IMR-90 (cell line): ENCODE measurements at regions not wholly inside any gene's neighbourhood (a gene's known extent, or its start where the extent isn't known, plus 50 kb on each side); places are given as distances from the start of the nearest gene placed in this dataset.

Source experiments
- ATAC-seq: fragments of 200-7000 bp; cut with Tn5 transposase; 2 replicates; pipeline ENCODE4 v1.9.1; 2020; ENCODE audit warnings: low read depth, mild to moderate bottlenecking, moderate library complexity
- BruUV-seq: library from RNA; stranded (reverse); fragments of 400-500 nt; replicated peaks from 2 replicates; lab custom pipeline; 2021; lab: Mats Ljungman, UMichigan
- CTCF ChIA-PET: fragments of 300-600 bp; formaldehyde crosslinking; extraction: SDS; loops from one replicate; lab custom pipeline; 2021; ENCODE audit warnings: antibody characterized with exemption; lab: Yijun Ruan, JAX
- POLR2A ChIA-PET: fragments of 300-600 bp; sonication (Branson Sonifier 250); formaldehyde crosslinking; loops from one replicate; lab custom pipeline; 2022; ENCODE audit warnings: antibody characterized with exemption; ENCODE audit not compliant: unreplicated experiment; lab: Charles Lee
- DNase-seq: peaks from one replicate; pipeline ENCODE4 v3.0.0; 2013
- H2AFZ ChIP-seq: replicated peaks from 2 replicates; pipeline ENCODE3; 2013; ENCODE audit warnings: low read length, mild to moderate bottlenecking; ENCODE audit not compliant: poor library complexity
- H2AK5ac ChIP-seq: 2 replicates; pipeline ENCODE4 v1.6.1; 2013; ENCODE audit warnings: low read depth, low read length, inconsistent platforms
- H2AK9ac ChIP-seq: replicated peaks from 2 replicates; pipeline ENCODE3; 2013; ENCODE audit warnings: mild to moderate bottlenecking, low read depth, low read length, moderate library complexity; ENCODE audit not compliant: poor library complexity
- H2BK120ac ChIP-seq: 2 replicates; pipeline ENCODE4 v1.6.1; 2013; ENCODE audit warnings: low read depth, low read length, inconsistent platforms
- H2BK15ac ChIP-seq: 3 replicates; pipeline ENCODE4 v1.6.1; 2013; ENCODE audit warnings: low read depth, low read length, inconsistent platforms
- H2BK20ac ChIP-seq: 2 replicates; pipeline ENCODE4 v1.6.1; 2013; ENCODE audit warnings: low read depth, mild to moderate bottlenecking, inconsistent platforms, low read length, moderate library complexity
- H2BK5ac ChIP-seq: 2 replicates; pipeline ENCODE4 v1.6.1; 2013; ENCODE audit warnings: mild to moderate bottlenecking, low read depth, low read length, inconsistent platforms; ENCODE audit not compliant: poor library complexity, severe bottlenecking
- H3K14ac ChIP-seq: replicated peaks from 2 replicates; pipeline ENCODE4 v1.6.1; 2013; ENCODE audit warnings: low read depth, low read length, inconsistent platforms
- H3K18ac ChIP-seq: 2 replicates; pipeline ENCODE4 v1.6.1; 2013; ENCODE audit warnings: low read depth, low read length, control low read depth
- H3K23ac ChIP-seq: 2 replicates; pipeline ENCODE4 v1.6.1; 2013; ENCODE audit warnings: low read depth, low read length, inconsistent platforms
- H3K27ac ChIP-seq: 2 replicates; pipeline ENCODE4 v1.5.1; 2013; ENCODE audit warnings: mild to moderate bottlenecking, control low read depth, low read length; ENCODE audit not compliant: insufficient read depth
- H3K27me3 ChIP-seq: 2 replicates; pipeline ENCODE4 v1.6.1; 2013; ENCODE audit warnings: low read length; ENCODE audit not compliant: control insufficient read depth, insufficient read depth
- H3K36me3 ChIP-seq: 2 replicates; pipeline ENCODE4 v1.6.1; 2013; ENCODE audit warnings: low read length, mixed read lengths; ENCODE audit not compliant: control insufficient read depth, insufficient read depth
- H3K4ac ChIP-seq: 2 replicates; pipeline ENCODE4 v1.6.1; 2013; ENCODE audit warnings: low read depth, low read length, inconsistent platforms
- H3K4me1 ChIP-seq: 2 replicates; pipeline ENCODE4 v1.6.1; 2013; ENCODE audit warnings: low read length, mixed read lengths; ENCODE audit not compliant: control insufficient read depth, insufficient read depth
- H3K4me2 ChIP-seq: 2 replicates; pipeline ENCODE4 v1.6.1; 2013; ENCODE audit warnings: low read depth, mild to moderate bottlenecking, control low read depth, low read length, moderate library complexity
- H3K4me3 ChIP-seq: 2 replicates; pipeline ENCODE4 v1.5.1; 2013; ENCODE audit warnings: low read depth, mild to moderate bottlenecking, control low read depth, low read length, moderate library complexity; ENCODE audit not compliant: insufficient read depth
- H3K56ac ChIP-seq: 2 replicates; pipeline ENCODE4 v1.6.1; 2013; ENCODE audit warnings: low read length, inconsistent platforms; ENCODE audit not compliant: insufficient read depth; ENCODE audit errors: extremely low read depth
- H3K79me1 ChIP-seq, 2 experiments: 2 replicates each; pipeline ENCODE4 v1.6.1; 2013; ENCODE audit warnings: low read length in 2 of 2, inconsistent platforms in 1 of 2, low read depth in 1 of 2
- H3K9ac ChIP-seq: 2 replicates; pipeline ENCODE4 v1.6.1; 2013; ENCODE audit warnings: low read depth, low read length, control low read depth
- H3K9me1 ChIP-seq: 2 replicates; pipeline ENCODE4 v1.6.1; 2013; ENCODE audit warnings: low read length, inconsistent platforms; ENCODE audit not compliant: insufficient read depth
- H3K9me3 ChIP-seq: 2 replicates; pipeline ENCODE4 v1.6.1; 2013; ENCODE audit warnings: low read length; ENCODE audit not compliant: control insufficient read depth, insufficient read depth
- H4K20me1 ChIP-seq: 2 replicates; pipeline ENCODE4 v1.6.1; 2013; ENCODE audit warnings: low read length, inconsistent platforms; ENCODE audit not compliant: insufficient read depth
- H4K5ac ChIP-seq: 2 replicates; pipeline ENCODE4 v1.6.1; 2013; ENCODE audit warnings: mild to moderate bottlenecking, low read depth, low read length, control low read depth
- H4K8ac ChIP-seq, 2 experiments: 2 replicates each; pipeline ENCODE4 v1.6.1; 2013; ENCODE audit warnings: low read depth in 2 of 2, low read length in 2 of 2, control low read depth in 1 of 2, inconsistent platforms in 1 of 2
- H4K91ac ChIP-seq: 2 replicates; pipeline ENCODE4 v1.6.1; 2013; ENCODE audit warnings: low read depth, low read length, inconsistent platforms; ENCODE audit not compliant: insufficient read depth
- NFE2L2 ChIP-seq: fragments of 150-350 bp; IDR thresholded peaks from 2 replicates; pipeline ENCODE4 v1.6.1; 2016; ENCODE audit warnings: low read depth, mild to moderate bottlenecking, low read length
- RAD21 ChIP-seq: IDR thresholded peaks from 2 replicates; pipeline ENCODE4 v1.6.1; 2012; ENCODE audit warnings: low read length, improper control_type of control experiment
- WGBS, 2 experiments: methylation state at CpG; one replicate each; pipeline versions ENCODE4 v1.1.5 to v1.1.7; 2013; ENCODE audit warnings: missing lambda C conversion rate in 2 of 2; ENCODE audit not compliant: insufficient read length in 1 of 2; ENCODE audit errors: extremely low coverage in 2 of 2; 5-methylcytosine and 5-hydroxymethylcytosine counted together
- dilution Hi-C: fragments of 300-500 bp; cut with HindIII; formaldehyde crosslinking; loops from one replicate; pipeline ENCODE4 v1.14.3; 2018; ENCODE audit warnings: low sequenced_read_pairs; ENCODE audit not compliant: unreplicated experiment
- in situ Hi-C: fragments of 300-500 bp; cut with MboI; formaldehyde crosslinking; loops from 3 replicates; pipeline ENCODE4 v1.14.3; 2019; ENCODE audit warnings: low sequenced_read_pairs, inconsistent platforms, mixed read lengths
- intact Hi-C: fragments of 100-400 bp; cut with micrococcal nuclease; formaldehyde crosslinking; loops from 2 replicates; pipeline ENCODE4 v1.10.0; 2022

DNA sequence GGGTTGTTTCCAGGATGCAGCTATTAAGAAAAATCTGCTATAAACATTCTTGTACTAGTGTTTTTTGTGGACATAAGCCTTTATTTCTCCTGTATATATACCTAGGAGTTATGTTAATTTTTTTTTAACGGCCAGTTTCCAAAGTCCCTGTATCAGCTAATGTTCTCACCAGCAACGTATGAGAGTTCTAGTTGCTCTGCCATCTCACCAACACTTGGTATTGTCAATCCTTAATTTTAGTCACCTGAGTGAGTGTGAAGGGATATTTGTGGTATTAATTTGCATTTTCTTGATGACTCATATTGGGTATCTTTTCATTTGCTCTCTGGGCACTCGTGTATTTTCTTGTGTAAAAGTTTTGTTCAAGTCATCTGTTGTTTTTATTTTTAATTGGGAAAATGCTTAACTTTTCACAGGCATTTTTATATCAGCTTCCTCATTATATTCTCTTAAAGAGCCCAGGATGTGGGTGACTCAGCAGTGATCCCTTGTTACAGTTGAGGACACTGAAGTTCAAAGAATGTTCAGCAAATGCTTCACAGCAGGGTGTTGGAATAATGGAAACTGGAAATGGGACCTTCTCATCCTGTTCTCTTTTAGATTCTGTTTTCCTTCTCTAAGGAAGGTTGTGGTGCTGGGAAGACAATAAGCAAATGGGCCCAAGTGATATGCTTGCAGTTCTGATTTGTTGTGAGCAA is 176.3 kb upstream of the PRNP start:
- H3K9me3 ChIP-seq = no peaks in the 10 kb centered on the region; the same call in 1 of the 2 replicates
- no peak overlapping the region for H3K9ac ChIP-seq
- intact Hi-C loops (no loop called here), dilution Hi-C loops (loop anchor here (10.0 kb wide), 1 partner anchor 75 kb away; no protein-coding TSS in a partner anchor), in situ Hi-C loops (no loop called here)
- H3K27me3 ChIP-seq = no peaks in the 10 kb centered on the region
- peak overlapping the region; percentile 97; the same call in 1 of the 2 replicates for H3K18ac ChIP-seq
- H2AK5ac ChIP-seq = peak overlapping the region; percentile 95
- peaks cover 0 to 7% of the 10 kb centered on the region in 2 experiments; a peak in 1 of 4 replicates for H3K79me1 ChIP-seq
- H3K4me2 ChIP-seq = no peak overlapping the region
- H2BK5ac ChIP-seq = peak overlapping the region; percentile 79
- peak overlapping the region; percentile 6 for H2AFZ ChIP-seq
- peak overlapping the region; percentile 92 for H3K4ac ChIP-seq
- POLR2A ChIA-PET = no interaction called here
- peak overlapping the region; percentile 95; the same call in 1 of the 2 replicates for H4K5ac ChIP-seq
- no peak overlapping the region for H3K4me3 ChIP-seq
- CTCF ChIA-PET = interaction anchor here (0.7 kb wide), 1 partner anchor 20 kb away, joined by 3 read pairs; no protein-coding TSS in a partner anchor
- H4K91ac ChIP-seq = peak overlapping the region; percentile 64
- ATAC-seq = no peak
- TF ChIP-seq NFE2L2 = 0 out of 2 replicates have a peak, but pooled peaks have one; percentile 14
- no peak for TF ChIP-seq RAD21
- H2BK120ac ChIP-seq = peak overlapping the region; percentile 95
- peak; percentile 35 for DNase-seq
- peak overlapping the region; percentile 94 for H2BK20ac ChIP-seq
- peak overlapping the region; percentile 7; the same call in 1 of the 2 replicates for H3K27ac ChIP-seq
- no peaks in the 10 kb centered on the region for H4K20me1 ChIP-seq
- no peaks in the 10 kb centered on the region for H3K36me3 ChIP-seq
- H3K4me1 ChIP-seq = peaks cover 10% of the 10 kb centered on the region; the same call in 1 of the 2 replicates
- peak overlapping the region; percentile 76; the same call in 1 of the 2 replicates for H3K23ac ChIP-seq
- no peak overlapping the region for H2AK9ac ChIP-seq
- peak overlapping the region; percentile 56 to 64 for H4K8ac ChIP-seq
- H3K56ac ChIP-seq = no peak overlapping the region
- H3K14ac ChIP-seq = peak overlapping the region; percentile 76
- BruUV-seq = no TSS peak
- H3K9me1 ChIP-seq = peaks cover 7% of the 10 kb centered on the region
- WGBS, 2 experiments = no CpG with 5 or more reads among the region's 3 CpGs
- peak overlapping the region; percentile 99 for H2BK15ac ChIP-seq
